ENCODE measurements at regions not wholly inside any gene's neighbourhood (a gene's known extent, or its start where the extent isn't known, plus 50 kb on each side); places are given as distances from the start of the nearest gene placed in this dataset.

- Mint-ChIP-seq H3K4me3 (no peak overlapping the region), H3K9me3 (no peaks in the 10 kb centered on the region), H3K27ac (no peak overlapping the region), H3K36me3 (no peaks in the 10 kb centered on the region), H3K27me3 (ENCODE audit: low read depth) (no peaks in the 10 kb centered on the region), H3K4me1 (no peaks in the 10 kb centered on the region)
- ChIA-PET POLR2A (no interaction called here), CTCF (no interaction called here)
- ATAC-seq (no peak), DNase-seq (ENCODE audit: low spot score) (no peak)
- TF ChIP-seq SMAD3 (CRISPR knock-in tag; IDR thresholded peaks at IDR 0.05; ENCODE audit: borderline replicate concordance) (no peak), ZBTB21 (CRISPR knock-in tag; IDR thresholded peaks at IDR 0.05; ENCODE audit: borderline replicate concordance) (no peak), FOXK1 (CRISPR knock-in tag; IDR thresholded peaks at IDR 0.05) (no peak), PREB (CRISPR knock-in tag; IDR thresholded peaks at IDR 0.05; ENCODE audit: borderline replicate concordance) (no peak), ZNF281 (CRISPR knock-in tag; IDR thresholded peaks at IDR 0.05) (no peak), ZNF232 (CRISPR knock-in tag; IDR thresholded peaks at IDR 0.05) (no peak)
Observed at GRCh38 chr5:92525131-92525530, 1055.9 kb downstream of the NR2F1-AS1 start.

- H3K27me3 Mint-ChIP-seq (ENCODE audit: low read depth): no peaks in the 10 kb centered on the region
- no peak for DNase-seq (ENCODE audit: low spot score)
- peaks cover 6% of the 10 kb centered on the region for H3K4me1 Mint-ChIP-seq
- no peak for ATAC-seq
- no peaks in the 10 kb centered on the region for H3K36me3 Mint-ChIP-seq
- POLR2A ChIA-PET: no interaction called here
- CTCF ChIA-PET: no interaction called here
- no peak for TF ChIP-seq JUN (CRISPR knock-in tag; IDR thresholded peaks at IDR 0.05)
- TF ChIP-seq STAT6 (CRISPR knock-in tag; conservative IDR thresholded peaks at IDR 0.05; ENCODE audit: low read depth): no peak
- TF ChIP-seq ZNF138 (CRISPR knock-in tag; conservative IDR thresholded peaks at IDR 0.05): no peak
- TF ChIP-seq FOXJ3 (CRISPR knock-in tag; IDR thresholded peaks at IDR 0.05; ENCODE audit: borderline replicate concordance): no peak
- no peak for TF ChIP-seq FOXP4 (CRISPR knock-in tag; IDR thresholded peaks at IDR 0.05)
- TF ChIP-seq GABPB1 (CRISPR knock-in tag; IDR thresholded peaks at IDR 0.05): no peak
- TF ChIP-seq ZNF423 (CRISPR knock-in tag; IDR thresholded peaks at IDR 0.05): no peak
- no peak for TF ChIP-seq ZNF263 (CRISPR knock-in tag; IDR thresholded peaks at IDR 0.05; ENCODE audit: low read depth)
- TF ChIP-seq NR3C1 (CRISPR knock-in tag; conservative IDR thresholded peaks at IDR 0.05; ENCODE audit: low read depth): no peak
- no peak for TF ChIP-seq NR2C2 (CRISPR knock-in tag; IDR thresholded peaks at IDR 0.05)
- TF ChIP-seq AFF4 (CRISPR knock-in tag; IDR thresholded peaks at IDR 0.05; ENCODE audit: borderline replicate concordance): no peak
- no peak for TF ChIP-seq GRHL2 (CRISPR knock-in tag; IDR thresholded peaks at IDR 0.05; ENCODE audit: insufficient replicate concordance, severe bottlenecking)
- no peak for TF ChIP-seq ATF1 (CRISPR knock-in tag; IDR thresholded peaks at IDR 0.05)
- peaks cover 12% of the 10 kb centered on the region; the same call in 1 of the 2 replicates for H3K9me3 Mint-ChIP-seq
- no peak overlapping the region for H3K4me3 Mint-ChIP-seq
- H3K27ac Mint-ChIP-seq: no peak overlapping the region
Observed at GRCh38 chr5:92519811-92520632, 1061.0 kb downstream of the NR2F1-AS1 start.
